Peyer's patch (tissue), 4 donors: ENCODE measurements at regions not wholly inside any gene's neighbourhood (a gene's known extent, or its start where the extent isn't known, plus 50 kb on each side); places are given as distances from the start of the nearest gene placed in this dataset.

Experiments used
- CTCF ChIP-seq, 6 experiments: fragments of 450-650 bp in 4 of 6; fragments of 200-600 bp in 2 of 6; sonication (generic) in 1 of 6; IDR thresholded peaks; one replicate each; pipeline ENCODE4 v1.5.1; 2017 to 2019; ENCODE audit warnings: antibody characterized with exemption in 6 of 6, mild to moderate bottlenecking in 3 of 6, moderate library complexity in 1 of 6
- POLR2A ChIP-seq, 2 donors: fragments of 450-650 bp; IDR thresholded peaks; one replicate each; pipeline ENCODE4 v1.5.1; 2017; ENCODE audit warnings: antibody characterized with exemption in 2 of 2, mild to moderate bottlenecking in 2 of 2, moderate library complexity in 2 of 2

- TF ChIP-seq CTCF (IDR thresholded peaks at IDR 0.05) (no peak), POLR2A (IDR thresholded peaks at IDR 0.05) (no peak)
Measured at GRCh38 chr6:22028403-22029090, 268.3 kb downstream of the PRL start.
